ENCODE measurements at regions not wholly inside any gene's neighbourhood (a gene's known extent, or its start where the extent isn't known, plus 50 kb on each side); places are given as distances from the start of the nearest gene placed in this dataset.

GRCh38 chr18:25599443-25599842 lies 247.5 kb upstream of the ZNF521 start:
- H3K9me3 ChIP-seq (ENCODE audit: low read depth, low read length) = no peaks in the 10 kb centered on the region
- no peak overlapping the region for H3K9ac ChIP-seq (ENCODE audit: insufficient read length)
- no peak for TF ChIP-seq POLR2AphosphoS5 (IDR thresholded peaks at IDR 0.05; ENCODE audit: borderline replicate concordance, low read depth, low read length)
- TF ChIP-seq FOXP2 (optimal IDR thresholded peaks at IDR 0.05; ENCODE audit: control extremely low read depth, extremely low read length, insufficient read depth) = no peak
- no peak for TF ChIP-seq EZH2 (IDR thresholded peaks at IDR 0.05)
- no peak overlapping the region for H3K27ac ChIP-seq
- no peaks in the 10 kb centered on the region for H3K36me3 ChIP-seq (ENCODE audit: insufficient read depth, low read length)
- DNase-seq (ENCODE audit: low read depth, low spot score) = no peak
- H3K4me3 ChIP-seq = no peak overlapping the region

- no peak for TF ChIP-seq EZH2 (IDR thresholded peaks at IDR 0.05)
- TF ChIP-seq POLR2AphosphoS5 (IDR thresholded peaks at IDR 0.05; ENCODE audit: borderline replicate concordance, low read depth, low read length) = no peak
- no peak for TF ChIP-seq FOXP2 (optimal IDR thresholded peaks at IDR 0.05; ENCODE audit: control extremely low read depth, extremely low read length, insufficient read depth)
- H3K9ac ChIP-seq (ENCODE audit: insufficient read length) = no peak overlapping the region
- no peak overlapping the region for H3K4me3 ChIP-seq
- no peaks in the 10 kb centered on the region for H3K36me3 ChIP-seq (ENCODE audit: insufficient read depth, low read length)
- no peaks in the 10 kb centered on the region for H3K9me3 ChIP-seq (ENCODE audit: low read depth, low read length)
- no peak overlapping the region for H3K27ac ChIP-seq
- no peak for DNase-seq (ENCODE audit: low read depth, low spot score)
Measured at GRCh38 chr18:25597476-25597875, 245.5 kb upstream of the ZNF521 start.

- no peak for DNase-seq (ENCODE audit: low read depth, low spot score)
- Histone ChIP-seq H3K4me3 (no peak overlapping the region), H3K27ac (no peak overlapping the region), H3K36me3 (ENCODE audit: insufficient read depth, low read length) (no peaks in the 10 kb centered on the region), H3K9me3 (ENCODE audit: low read depth, low read length) (no peaks in the 10 kb centered on the region), H3K9ac (ENCODE audit: insufficient read length) (no peak overlapping the region)
- TF ChIP-seq POLR2AphosphoS5 (IDR thresholded peaks at IDR 0.05; ENCODE audit: borderline replicate concordance, low read depth, low read length) (no peak), FOXP2 (optimal IDR thresholded peaks at IDR 0.05; ENCODE audit: control extremely low read depth, extremely low read length, insufficient read depth) (no peak), EZH2 (IDR thresholded peaks at IDR 0.05) (no peak)
Measured at GRCh38 chr18:25595274-25596060, 243.5 kb upstream of the ZNF521 start.

- TF ChIP-seq POLR2AphosphoS5 (IDR thresholded peaks at IDR 0.05; ENCODE audit: borderline replicate concordance, low read depth, low read length) (no peak), EZH2 (IDR thresholded peaks at IDR 0.05) (no peak), FOXP2 (optimal IDR thresholded peaks at IDR 0.05; ENCODE audit: control extremely low read depth, extremely low read length, insufficient read depth) (no peak)
- Histone ChIP-seq H3K9ac (ENCODE audit: insufficient read length) (no peak overlapping the region), H3K36me3 (ENCODE audit: insufficient read depth, low read length) (no peaks in the 10 kb centered on the region), H3K9me3 (ENCODE audit: low read depth, low read length) (no peaks in the 10 kb centered on the region), H3K4me3 (no peak overlapping the region), H3K27ac (no peak overlapping the region)
- no peak for DNase-seq (ENCODE audit: low read depth, low spot score)
Measured at GRCh38 chr18:25594351-25594750, 242.4 kb upstream of the ZNF521 start.

- Histone ChIP-seq H3K27ac (no peak overlapping the region), H3K36me3 (ENCODE audit: insufficient read depth, low read length) (no peaks in the 10 kb centered on the region), H3K4me3 (no peak overlapping the region), H3K9me3 (ENCODE audit: low read depth, low read length) (no peaks in the 10 kb centered on the region), H3K9ac (ENCODE audit: insufficient read length) (no peak overlapping the region)
- TF ChIP-seq POLR2AphosphoS5 (IDR thresholded peaks at IDR 0.05; ENCODE audit: borderline replicate concordance, low read depth, low read length) (no peak), FOXP2 (optimal IDR thresholded peaks at IDR 0.05; ENCODE audit: control extremely low read depth, extremely low read length, insufficient read depth) (no peak), EZH2 (IDR thresholded peaks at IDR 0.05) (no peak)
- DNase-seq (ENCODE audit: low read depth, low spot score) = no peak
Measured at GRCh38 chr18:25592804-25593360, 240.9 kb upstream of the ZNF521 start.

GRCh38 chr18:25590456-25590855 lies 238.5 kb upstream of the ZNF521 start:
- H3K36me3 ChIP-seq (ENCODE audit: insufficient read depth, low read length) = no peaks in the 10 kb centered on the region
- no peak overlapping the region for H3K27ac ChIP-seq
- no peak overlapping the region for H3K9ac ChIP-seq (ENCODE audit: insufficient read length)
- TF ChIP-seq POLR2AphosphoS5 (IDR thresholded peaks at IDR 0.05; ENCODE audit: borderline replicate concordance, low read depth, low read length) = no peak
- no peak for TF ChIP-seq EZH2 (IDR thresholded peaks at IDR 0.05)
- TF ChIP-seq FOXP2 (optimal IDR thresholded peaks at IDR 0.05; ENCODE audit: control extremely low read depth, extremely low read length, insufficient read depth) = no peak
- DNase-seq (ENCODE audit: low read depth, low spot score) = no peak
- H3K9me3 ChIP-seq (ENCODE audit: low read depth, low read length) = no peaks in the 10 kb centered on the region
- H3K4me3 ChIP-seq = no peak overlapping the region

GRCh38 chr18:25587545-25587944 lies 235.6 kb upstream of the ZNF521 start:
- H3K27ac ChIP-seq = no peak overlapping the region
- TF ChIP-seq POLR2AphosphoS5 (IDR thresholded peaks at IDR 0.05; ENCODE audit: borderline replicate concordance, low read depth, low read length) (no peak), EZH2 (IDR thresholded peaks at IDR 0.05) (no peak), FOXP2 (optimal IDR thresholded peaks at IDR 0.05; ENCODE audit: control extremely low read depth, extremely low read length, insufficient read depth) (no peak)
- H3K36me3 ChIP-seq (ENCODE audit: insufficient read depth, low read length) = no peaks in the 10 kb centered on the region
- H3K4me3 ChIP-seq = no peak overlapping the region
- no peak for DNase-seq (ENCODE audit: low read depth, low spot score)
- no peak overlapping the region for H3K9ac ChIP-seq (ENCODE audit: insufficient read length)
- no peaks in the 10 kb centered on the region for H3K9me3 ChIP-seq (ENCODE audit: low read depth, low read length)

- TF ChIP-seq FOXP2 (optimal IDR thresholded peaks at IDR 0.05; ENCODE audit: control extremely low read depth, extremely low read length, insufficient read depth) = no peak
- no peak for DNase-seq (ENCODE audit: low read depth, low spot score)
- no peaks in the 10 kb centered on the region for H3K36me3 ChIP-seq (ENCODE audit: insufficient read depth, low read length)
- no peaks in the 10 kb centered on the region for H3K9me3 ChIP-seq (ENCODE audit: low read depth, low read length)
- H3K4me3 ChIP-seq = no peak overlapping the region
- no peak overlapping the region for H3K27ac ChIP-seq
- no peak overlapping the region for H3K9ac ChIP-seq (ENCODE audit: insufficient read length)
Measured at GRCh38 chr18:25568986-25569385, 217.0 kb upstream of the ZNF521 start.

Data from SK-N-MC (cell line).